ENCODE measurements at regions not wholly inside any gene's neighbourhood (a gene's known extent, or its start where the extent isn't known, plus 50 kb on each side); places are given as distances from the start of the nearest gene placed in this dataset.
A peak's percentile ranks its signal among the peaks of the same experiment; 100 is the strongest.

DNA sequence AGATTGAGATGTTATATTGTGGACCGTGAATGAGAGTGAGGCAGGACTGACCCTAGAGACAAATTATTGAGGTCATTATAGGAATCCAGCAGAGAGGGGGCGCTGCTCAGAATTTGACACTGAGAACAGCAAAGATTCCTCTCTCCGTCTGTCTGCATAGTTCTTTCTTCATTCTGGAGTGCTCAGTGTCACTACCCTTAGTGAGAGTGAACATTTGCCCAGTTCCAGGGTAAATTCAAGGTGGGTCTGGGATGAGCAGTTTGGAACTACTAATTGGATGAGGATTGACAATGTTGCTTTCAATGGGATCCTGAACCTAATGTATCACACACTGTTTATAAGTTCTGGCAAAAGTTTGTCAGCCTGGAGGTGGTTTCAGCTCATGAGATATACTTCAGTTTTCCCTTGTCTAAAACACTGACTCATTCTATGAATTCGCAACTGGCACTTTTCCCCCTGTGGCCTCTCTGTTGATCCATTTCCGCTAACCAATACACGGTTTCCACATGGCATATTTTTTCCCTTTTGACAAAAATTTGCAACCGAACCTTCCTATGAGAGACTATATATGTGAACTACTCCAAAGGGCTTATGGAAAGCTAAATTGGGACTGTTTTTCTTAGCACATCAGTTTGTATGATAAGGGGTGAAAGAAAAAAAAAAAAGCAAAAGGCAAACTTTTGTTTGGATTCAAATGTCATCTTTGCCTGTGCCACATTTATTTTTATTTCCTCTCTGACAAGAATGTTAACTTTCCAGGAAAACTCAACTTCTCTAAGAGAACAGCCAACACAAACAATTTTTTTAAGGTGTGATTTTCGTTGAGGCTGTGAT lies 1240.7 kb upstream of the WWC1 start:
- Mint-ChIP-seq H3K9me3 (peaks cover 0 to 15% (median 3%) of the 10 kb centered on the region in 7 donors), H3K36me3 (no peaks in the 10 kb centered on the region), H3K4me3 (peak overlapping the region in 1 of 4 donors; percentile 63), H3K27me3 (no peaks in the 10 kb centered on the region), H3K27ac (no peak overlapping the region), H3K4me1 (no peaks in the 10 kb centered on the region)
- H3K4me1 ChIP-seq (ENCODE audit: control insufficient read depth, insufficient read depth, low read length, poor library complexity, severe bottlenecking), result no peaks in the 10 kb centered on the region
- H3K27me3 ChIP-seq (ENCODE audit: control insufficient read depth, insufficient read depth, low read length), result no peaks in the 10 kb centered on the region
- ATAC-seq (ENCODE audit: low read depth in 2 of 2) (no peak), DNase-seq (no peak)
- H3K36me3 ChIP-seq (ENCODE audit: control insufficient read depth, insufficient read depth, low read length), result no peaks in the 10 kb centered on the region
- no peaks in the 10 kb centered on the region for H3K9me3 ChIP-seq (ENCODE audit: control insufficient read depth in 2 of 2, low read length in 2 of 2)
- H3K27ac ChIP-seq (ENCODE audit: insufficient read depth, low read length, poor library complexity, severe bottlenecking), result no peak overlapping the region
- H3K4me3 ChIP-seq (ENCODE audit: low read depth, low read length), result no peak overlapping the region

DNA sequence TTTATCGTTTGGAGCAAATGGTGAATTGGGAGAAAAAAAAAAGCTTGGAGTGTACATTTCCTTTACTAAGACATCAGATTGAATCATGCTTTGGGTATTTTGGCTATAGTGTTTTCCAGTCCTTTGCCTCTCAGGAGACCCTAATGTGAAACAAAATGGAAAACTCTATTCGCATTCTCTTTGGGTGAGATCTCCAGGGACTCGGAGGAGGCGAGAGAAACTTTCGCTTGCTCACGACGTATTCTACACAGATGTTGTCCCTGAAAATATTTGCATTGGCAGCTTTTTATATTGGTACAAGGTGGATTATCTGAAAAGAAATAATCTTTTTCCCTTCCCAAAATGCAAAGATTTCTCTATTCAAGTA lies 1240.1 kb upstream of the WWC1 start:
- Histone ChIP-seq H3K36me3 (ENCODE audit: control insufficient read depth, insufficient read depth, low read length) (no peaks in the 10 kb centered on the region), H3K27me3 (ENCODE audit: control insufficient read depth, insufficient read depth, low read length) (no peaks in the 10 kb centered on the region), H3K4me1 (ENCODE audit: control insufficient read depth, insufficient read depth, low read length, poor library complexity, severe bottlenecking) (no peaks in the 10 kb centered on the region), H3K4me3 (ENCODE audit: low read depth, low read length) (no peak overlapping the region), H3K27ac (ENCODE audit: insufficient read depth, low read length, poor library complexity, severe bottlenecking) (no peak overlapping the region), H3K9me3 (ENCODE audit: control insufficient read depth in 2 of 2, low read length in 2 of 2) (no peaks in the 10 kb centered on the region)
- Mint-ChIP-seq H3K9me3 (peaks cover 0 to 15% (median 3%) of the 10 kb centered on the region in 7 donors), H3K4me3 (no peak overlapping the region), H3K36me3 (no peaks in the 10 kb centered on the region), H3K4me1 (no peaks in the 10 kb centered on the region), H3K27ac (no peak overlapping the region), H3K27me3 (no peaks in the 10 kb centered on the region)
- no peak for ATAC-seq (ENCODE audit: low read depth in 2 of 2)
- DNase-seq, result no peak

DNA sequence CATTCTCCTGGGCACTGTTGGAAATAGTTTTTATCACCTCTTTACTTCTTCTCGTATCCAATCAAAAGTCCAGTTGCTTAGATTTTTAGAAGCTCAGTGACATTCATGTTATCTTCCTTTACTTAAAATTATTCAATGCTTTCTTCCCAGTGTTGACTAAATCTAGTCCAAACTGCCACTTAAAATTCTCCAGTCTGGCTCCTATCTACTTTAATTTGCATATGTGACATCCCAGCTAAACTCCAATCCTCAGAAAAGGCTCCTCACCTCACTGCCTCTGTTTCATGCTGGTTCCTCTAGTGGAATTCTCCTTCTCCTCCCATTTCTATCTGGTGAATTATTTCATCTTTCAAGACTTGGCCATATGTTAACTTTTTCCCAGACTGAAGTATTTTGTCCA lies 1238.7 kb upstream of the WWC1 start:
- Histone ChIP-seq H3K4me1 (ENCODE audit: control insufficient read depth, insufficient read depth, low read length, poor library complexity, severe bottlenecking) (no peaks in the 10 kb centered on the region), H3K27me3 (ENCODE audit: control insufficient read depth, insufficient read depth, low read length) (no peaks in the 10 kb centered on the region), H3K4me3 (ENCODE audit: low read depth, low read length) (no peak overlapping the region), H3K27ac (ENCODE audit: insufficient read depth, low read length, poor library complexity, severe bottlenecking) (no peak overlapping the region), H3K9me3 (ENCODE audit: control insufficient read depth in 2 of 2, low read length in 2 of 2) (no peaks in the 10 kb centered on the region), H3K36me3 (ENCODE audit: control insufficient read depth, insufficient read depth, low read length) (no peaks in the 10 kb centered on the region)
- H3K27me3 Mint-ChIP-seq, result no peaks in the 10 kb centered on the region
- peaks cover 0 to 15% (median 3%) of the 10 kb centered on the region in 7 donors for H3K9me3 Mint-ChIP-seq
- H3K36me3 Mint-ChIP-seq, result no peaks in the 10 kb centered on the region
- no peak for DNase-seq
- no peaks in the 10 kb centered on the region for H3K4me1 Mint-ChIP-seq
- H3K4me3 Mint-ChIP-seq, result no peak overlapping the region
- no peak overlapping the region for H3K27ac Mint-ChIP-seq
- no peak for ATAC-seq (ENCODE audit: low read depth in 2 of 2)

DNA sequence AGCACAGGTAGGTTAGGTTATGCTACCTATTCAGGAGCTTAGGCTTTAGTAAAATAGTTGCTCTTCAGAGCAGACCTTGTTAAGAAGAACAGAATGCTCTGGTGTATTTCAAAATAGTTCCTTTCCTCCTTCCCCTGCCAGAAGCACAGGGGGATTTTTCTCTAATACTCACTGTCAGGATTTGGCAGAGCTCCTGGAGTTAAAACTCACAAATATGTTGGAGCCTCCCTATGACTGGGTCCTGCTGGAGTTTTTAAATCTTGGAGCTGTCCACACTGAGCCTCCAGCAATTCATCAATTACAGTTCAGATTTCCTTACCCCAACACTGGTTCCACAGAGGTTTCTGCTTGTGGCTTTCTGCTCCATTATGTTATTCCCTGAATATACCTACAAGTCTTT lies 1233.8 kb upstream of the WWC1 start:
- H3K27me3 Mint-ChIP-seq, result peaks cover 4% of the 10 kb centered on the region
- Histone ChIP-seq H3K27ac (ENCODE audit: insufficient read depth, low read length, poor library complexity, severe bottlenecking) (no peak overlapping the region), H3K9me3 (ENCODE audit: control insufficient read depth in 2 of 2, low read length in 2 of 2) (no peaks in the 10 kb centered on the region), H3K36me3 (ENCODE audit: control insufficient read depth, insufficient read depth, low read length) (no peaks in the 10 kb centered on the region), H3K27me3 (ENCODE audit: control insufficient read depth, insufficient read depth, low read length) (no peaks in the 10 kb centered on the region), H3K4me3 (ENCODE audit: low read depth, low read length) (no peak overlapping the region), H3K4me1 (ENCODE audit: control insufficient read depth, insufficient read depth, low read length, poor library complexity, severe bottlenecking) (no peaks in the 10 kb centered on the region)
- no peak overlapping the region for H3K27ac Mint-ChIP-seq
- no peak overlapping the region for H3K4me3 Mint-ChIP-seq
- H3K9me3 Mint-ChIP-seq, result peaks cover 0 to 11% (median 3%) of the 10 kb centered on the region in 7 donors
- ATAC-seq (ENCODE audit: low read depth in 2 of 2) (no peak), DNase-seq (no peak)
- no peaks in the 10 kb centered on the region for H3K36me3 Mint-ChIP-seq
- no peaks in the 10 kb centered on the region for H3K4me1 Mint-ChIP-seq

DNA sequence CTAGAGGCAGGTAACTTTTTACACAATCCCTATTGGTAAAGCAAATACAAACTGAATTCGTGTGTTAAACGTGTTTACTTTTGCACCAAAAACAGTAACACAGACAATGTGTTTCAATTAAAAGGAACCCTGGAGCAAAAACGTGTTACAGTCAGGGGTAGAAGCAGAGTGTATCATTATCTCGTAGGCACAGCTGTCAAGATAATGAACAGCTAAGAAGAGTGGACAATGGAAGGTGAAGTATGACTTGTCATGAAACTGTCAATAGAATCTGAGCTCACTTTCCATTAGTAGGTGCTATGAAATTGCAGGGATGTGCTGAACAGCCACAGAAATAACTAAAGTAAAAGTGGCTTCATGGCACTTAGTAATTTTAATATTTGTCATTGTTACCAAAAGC lies 1229.8 kb upstream of the WWC1 start:
- Histone ChIP-seq H3K9me3 (ENCODE audit: control insufficient read depth in 2 of 2, low read length in 2 of 2) (no peaks in the 10 kb centered on the region), H3K27ac (ENCODE audit: insufficient read depth, low read length, poor library complexity, severe bottlenecking) (no peak overlapping the region), H3K36me3 (ENCODE audit: control insufficient read depth, insufficient read depth, low read length) (no peaks in the 10 kb centered on the region), H3K4me3 (ENCODE audit: low read depth, low read length) (no peak overlapping the region), H3K4me1 (ENCODE audit: control insufficient read depth, insufficient read depth, low read length, poor library complexity, severe bottlenecking) (no peaks in the 10 kb centered on the region), H3K27me3 (ENCODE audit: control insufficient read depth, insufficient read depth, low read length) (no peaks in the 10 kb centered on the region)
- ATAC-seq (ENCODE audit: low read depth in 2 of 2) (no peak), DNase-seq (no peak)
- Mint-ChIP-seq H3K4me3 (no peak overlapping the region), H3K27ac (no peak overlapping the region), H3K9me3 (peaks cover 0 to 6% (median 3%) of the 10 kb centered on the region in 7 donors), H3K27me3 (peaks cover 4% of the 10 kb centered on the region), H3K4me1 (no peaks in the 10 kb centered on the region), H3K36me3 (no peaks in the 10 kb centered on the region)

DNA sequence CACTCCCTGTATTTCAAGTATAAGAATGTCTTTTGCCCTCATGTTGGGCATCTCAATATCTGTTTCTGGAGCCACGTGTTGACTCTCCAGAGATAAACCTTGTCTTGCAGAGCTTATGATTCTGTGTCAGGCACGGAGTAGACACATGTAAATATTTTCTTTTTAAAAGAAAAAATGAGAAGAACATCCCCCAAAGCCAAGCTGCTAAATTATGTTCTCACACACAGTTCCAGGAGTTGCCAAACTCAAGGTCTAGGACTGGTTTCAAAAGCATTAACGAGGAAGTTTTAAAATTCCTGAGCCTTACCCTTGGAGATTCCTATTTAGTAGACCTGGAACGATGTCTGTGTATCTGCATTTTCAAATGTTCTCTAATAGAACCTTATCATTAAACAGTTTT lies 1228.3 kb upstream of the WWC1 start:
- Histone ChIP-seq H3K27ac (ENCODE audit: insufficient read depth, low read length, poor library complexity, severe bottlenecking) (no peak overlapping the region), H3K4me1 (ENCODE audit: control insufficient read depth, insufficient read depth, low read length, poor library complexity, severe bottlenecking) (no peaks in the 10 kb centered on the region), H3K9me3 (ENCODE audit: control insufficient read depth in 2 of 2, low read length in 2 of 2) (peaks cover 0 to 1% of the 10 kb centered on the region in 2 experiments), H3K36me3 (ENCODE audit: control insufficient read depth, insufficient read depth, low read length) (no peaks in the 10 kb centered on the region), H3K4me3 (ENCODE audit: low read depth, low read length) (no peak overlapping the region), H3K27me3 (ENCODE audit: control insufficient read depth, insufficient read depth, low read length) (no peaks in the 10 kb centered on the region)
- no peak for ATAC-seq (ENCODE audit: low read depth in 2 of 2)
- Mint-ChIP-seq H3K36me3 (no peaks in the 10 kb centered on the region), H3K4me3 (no peak overlapping the region), H3K27ac (no peak overlapping the region), H3K4me1 (no peaks in the 10 kb centered on the region), H3K9me3 (peaks cover 0 to 8% (median 3%) of the 10 kb centered on the region in 7 donors), H3K27me3 (peaks cover 4% of the 10 kb centered on the region)
- DNase-seq, result no peak

DNA sequence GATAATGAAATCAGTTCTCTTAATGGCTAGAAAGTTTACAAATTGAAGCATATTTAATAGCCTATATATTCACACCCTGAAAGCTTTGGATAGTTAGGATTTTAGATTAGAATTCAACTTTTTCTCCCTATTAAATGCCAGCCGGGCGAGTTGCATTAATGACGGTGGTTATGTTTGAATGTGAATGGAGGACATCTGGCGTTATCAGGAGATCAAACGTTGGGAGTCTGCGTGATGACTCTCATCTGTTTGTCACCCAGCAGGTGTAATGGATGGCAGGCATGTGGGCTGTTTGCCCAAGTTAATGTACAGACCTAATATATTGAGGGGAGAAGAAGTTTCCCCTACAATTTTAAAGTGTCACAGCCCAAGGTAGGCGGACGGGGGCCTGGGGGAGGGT lies 1227.7 kb upstream of the WWC1 start:
- H3K36me3 Mint-ChIP-seq, result no peaks in the 10 kb centered on the region
- no peak overlapping the region for H3K27ac ChIP-seq (ENCODE audit: insufficient read depth, low read length, poor library complexity, severe bottlenecking)
- H3K4me3 Mint-ChIP-seq, result no peak overlapping the region
- no peaks in the 10 kb centered on the region for H3K4me1 ChIP-seq (ENCODE audit: control insufficient read depth, insufficient read depth, low read length, poor library complexity, severe bottlenecking)
- H3K27ac Mint-ChIP-seq, result no peak overlapping the region
- no peaks in the 10 kb centered on the region for H3K27me3 Mint-ChIP-seq
- ATAC-seq (ENCODE audit: low read depth in 2 of 2) (no peak), DNase-seq (no peak)
- H3K9me3 Mint-ChIP-seq, result peaks cover 0 to 9% (median 3%) of the 10 kb centered on the region in 7 donors
- no peaks in the 10 kb centered on the region for H3K27me3 ChIP-seq (ENCODE audit: control insufficient read depth, insufficient read depth, low read length)
- no peaks in the 10 kb centered on the region for H3K36me3 ChIP-seq (ENCODE audit: control insufficient read depth, insufficient read depth, low read length)
- H3K9me3 ChIP-seq (ENCODE audit: control insufficient read depth in 2 of 2, low read length in 2 of 2), result peaks cover 0 to 1% of the 10 kb centered on the region in 2 experiments
- no peaks in the 10 kb centered on the region for H3K4me1 Mint-ChIP-seq
- H3K4me3 ChIP-seq (ENCODE audit: low read depth, low read length), result no peak overlapping the region

DNA sequence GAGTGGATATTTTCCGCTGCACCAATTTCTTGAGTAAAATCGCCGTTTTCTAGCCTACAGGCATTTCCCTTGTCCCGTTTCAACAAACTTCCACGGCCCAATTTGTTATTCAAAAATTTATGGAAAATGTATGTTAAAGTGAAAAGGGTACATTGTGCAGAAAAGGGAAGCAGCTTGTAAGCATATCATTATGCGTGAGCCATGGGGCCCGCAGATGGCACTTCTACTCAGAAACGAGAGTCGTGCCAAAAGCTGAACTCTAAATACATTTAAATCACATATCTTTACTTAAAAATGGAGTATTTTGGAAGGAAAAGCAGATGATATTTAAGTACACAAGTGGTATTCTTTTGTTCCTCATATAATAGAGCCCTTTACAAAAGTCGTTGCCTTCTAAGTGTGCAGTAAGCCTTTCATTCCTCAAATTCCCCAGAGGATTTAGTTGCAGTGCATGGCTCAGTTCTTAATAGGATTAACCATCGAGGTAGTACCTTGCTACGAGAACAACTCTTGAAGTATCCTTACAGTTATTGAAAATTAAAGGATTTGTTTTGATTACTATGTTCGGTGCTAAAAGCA lies 1227.2 kb upstream of the WWC1 start:
- DNase-seq (no peak), ATAC-seq (ENCODE audit: low read depth in 2 of 2) (no peak)
- Histone ChIP-seq H3K9me3 (ENCODE audit: control insufficient read depth in 2 of 2, low read length in 2 of 2) (peaks cover 0 to 1% of the 10 kb centered on the region in 2 experiments), H3K4me3 (ENCODE audit: low read depth, low read length) (no peak overlapping the region), H3K27me3 (ENCODE audit: control insufficient read depth, insufficient read depth, low read length) (no peaks in the 10 kb centered on the region), H3K36me3 (ENCODE audit: control insufficient read depth, insufficient read depth, low read length) (no peaks in the 10 kb centered on the region), H3K4me1 (ENCODE audit: control insufficient read depth, insufficient read depth, low read length, poor library complexity, severe bottlenecking) (no peaks in the 10 kb centered on the region), H3K27ac (ENCODE audit: insufficient read depth, low read length, poor library complexity, severe bottlenecking) (no peak overlapping the region)
- Mint-ChIP-seq H3K9me3 (peaks cover 0 to 9% (median 2%) of the 10 kb centered on the region in 7 donors), H3K4me3 (no peak overlapping the region), H3K4me1 (no peaks in the 10 kb centered on the region), H3K27ac (no peak overlapping the region), H3K27me3 (no peaks in the 10 kb centered on the region), H3K36me3 (no peaks in the 10 kb centered on the region)
